ENCODE measurements at regions not wholly inside any gene's neighbourhood (a gene's known extent, or its start where the extent isn't known, plus 50 kb on each side); places are given as distances from the start of the nearest gene placed in this dataset.

DNA sequence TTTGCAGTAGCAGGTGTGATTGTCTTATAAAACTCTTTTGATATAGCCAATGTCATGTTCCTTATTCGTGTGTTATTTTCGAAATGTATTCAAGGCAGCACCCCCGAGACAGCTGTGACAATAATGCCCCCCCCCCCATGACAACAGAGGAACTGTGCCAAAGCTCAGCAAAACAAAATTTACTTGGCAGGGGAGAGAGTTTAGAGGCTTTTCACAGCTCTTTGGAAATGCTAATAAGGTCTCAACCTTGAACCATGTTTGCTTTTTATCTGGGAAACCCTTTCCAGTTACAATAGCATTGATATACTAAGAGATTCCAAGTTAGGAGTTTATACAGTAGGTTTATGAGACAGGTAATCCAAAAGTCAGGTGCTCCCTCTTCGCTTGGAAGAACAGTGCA lies 56.4 kb upstream of the USP44 start:
- Histone ChIP-seq H3K9me3 (no peaks in the 10 kb centered on the region), H3K4me3 (no peak overlapping the region), H3K27me3 (no peaks in the 10 kb centered on the region), H3K27ac (peak overlapping the region in 1 of 2 donors; percentile 75), H3K36me3 (no peaks in the 10 kb centered on the region), H3K4me1 (ENCODE audit: insufficient read depth) (peaks cover 5% of the 10 kb centered on the region)
- WGBS, 3 donors: 15 to 36% (median 29%) methylated on average over 4 of the region's 4 CpGs
- intact Hi-C loops (cut with DNase I): no loop called here
- DNase-seq: no peak
- TF ChIP-seq CTCF (IDR thresholded peaks at IDR 0.05) (no peak), POLR2A (IDR thresholded peaks at IDR 0.05) (no peak), EP300 (IDR thresholded peaks at IDR 0.05) (no peak)

DNA sequence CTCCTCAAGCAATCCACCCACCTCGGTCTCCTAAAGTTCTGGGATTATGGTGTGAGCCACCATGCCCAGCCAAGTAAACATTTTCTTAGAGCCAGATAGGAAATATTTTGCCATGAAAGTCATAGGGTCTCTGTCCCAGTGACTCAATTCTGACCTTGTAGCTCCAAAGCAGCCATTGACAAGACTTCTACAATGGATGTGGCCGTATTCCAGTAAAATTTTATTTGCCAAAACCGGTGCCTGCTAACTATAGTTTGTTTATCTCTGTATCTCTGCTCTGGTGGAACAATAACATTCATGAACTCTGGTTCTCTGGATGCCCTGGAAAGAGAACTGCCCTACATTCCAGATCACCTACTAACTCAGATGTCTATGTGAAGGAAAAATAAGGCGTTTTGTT lies 54.6 kb upstream of the USP44 start:
- TF ChIP-seq EP300 (IDR thresholded peaks at IDR 0.05) (no peak), CTCF (IDR thresholded peaks at IDR 0.05) (no peak), POLR2A (IDR thresholded peaks at IDR 0.05) (no peak)
- H3K27me3 ChIP-seq: no peaks in the 10 kb centered on the region
- peaks cover 5% of the 10 kb centered on the region for H3K4me1 ChIP-seq (ENCODE audit: insufficient read depth)
- no peaks in the 10 kb centered on the region for H3K9me3 ChIP-seq
- H3K4me3 ChIP-seq: no peak overlapping the region
- intact Hi-C loops (cut with DNase I): no loop called here
- DNase-seq: no peak
- 50 to 57% (median 56%) methylated on average over 4 of the region's 4 CpGs for WGBS, 3 donors
- no peaks in the 10 kb centered on the region for H3K36me3 ChIP-seq
- no peak overlapping the region for H3K27ac ChIP-seq

DNA sequence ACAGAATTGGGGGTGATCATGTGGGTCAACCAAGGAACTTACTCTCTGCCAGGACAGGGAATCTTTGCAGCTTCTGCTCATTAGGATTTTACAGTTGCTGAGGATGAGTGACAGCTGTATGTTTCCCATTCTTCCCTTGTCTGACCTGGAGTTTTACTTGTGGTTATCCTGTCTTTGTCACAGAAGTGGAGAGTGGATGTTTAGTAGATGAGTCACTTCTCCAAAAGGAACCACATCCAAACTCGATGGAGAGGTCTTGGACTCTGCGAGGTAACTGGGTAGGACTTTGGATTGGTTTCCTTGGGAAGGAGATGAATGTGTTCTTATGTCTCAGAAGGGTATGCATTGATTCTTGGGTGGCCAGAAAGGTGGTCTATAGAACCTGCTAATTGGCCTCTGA lies 53.8 kb upstream of the USP44 start:
- intact Hi-C loops (cut with DNase I): no loop called here
- H3K36me3 ChIP-seq: no peaks in the 10 kb centered on the region
- DNase-seq: no peak
- H3K9me3 ChIP-seq: no peaks in the 10 kb centered on the region
- TF ChIP-seq CTCF (IDR thresholded peaks at IDR 0.05): no peak
- no peak overlapping the region for H3K27ac ChIP-seq
- H3K4me1 ChIP-seq (ENCODE audit: insufficient read depth): peaks cover 5% of the 10 kb centered on the region
- WGBS, 3 donors: 68 to 71% (median 70%) methylated on average over 2 of the region's 2 CpGs
- H3K27me3 ChIP-seq: no peaks in the 10 kb centered on the region
- H3K4me3 ChIP-seq: no peak overlapping the region

DNA sequence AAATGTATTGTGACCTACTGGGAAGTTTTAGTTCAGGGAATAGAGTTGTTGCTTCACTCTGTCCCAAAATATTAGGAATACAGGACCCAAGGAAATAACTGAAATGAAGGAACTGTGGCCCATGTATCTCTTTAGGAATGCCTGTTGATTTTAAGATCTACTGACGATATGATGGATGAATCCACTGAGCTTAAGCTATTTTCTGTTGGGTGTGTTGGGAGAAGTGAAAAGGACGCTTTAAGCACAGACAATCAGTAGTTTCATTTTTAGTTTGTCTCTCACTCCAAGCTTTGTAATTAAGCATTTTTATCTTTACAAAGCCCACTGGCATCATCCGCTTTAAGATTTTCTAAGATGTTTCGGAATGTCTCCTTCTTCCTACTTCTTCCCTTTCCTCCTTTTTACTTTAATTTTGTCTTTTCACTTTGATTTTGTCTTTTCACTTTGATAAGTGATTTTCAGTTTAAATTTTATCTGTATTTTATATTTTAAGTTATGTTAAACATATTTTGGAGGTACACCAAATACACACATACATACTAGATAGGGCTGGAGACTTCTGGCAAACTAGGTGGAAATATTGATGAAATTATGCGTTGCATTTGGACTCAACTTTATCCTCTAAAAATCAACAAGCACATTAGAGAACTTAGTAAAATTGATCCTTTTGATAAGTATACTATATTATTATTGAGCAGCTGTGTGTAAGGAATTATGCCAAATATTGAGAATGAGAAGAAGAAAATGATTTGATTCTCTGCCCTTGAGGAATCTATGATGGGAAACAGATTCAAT lies 52.3 kb upstream of the USP44 start:
- no peak for TF ChIP-seq EP300 (IDR thresholded peaks at IDR 0.05)
- TF ChIP-seq CTCF (IDR thresholded peaks at IDR 0.05): no peak
- TF ChIP-seq POLR2A (IDR thresholded peaks at IDR 0.05): no peak
- 57 to 68% (median 64%) methylated on average over 5 of the region's 5 CpGs for WGBS, 3 donors
- DNase-seq: no peak

More for the DNA sequence above, 52.3 kb upstream of the USP44 start:
- no peak overlapping the region for H3K27ac ChIP-seq
- H3K27me3 ChIP-seq: no peaks in the 10 kb centered on the region
- no peaks in the 10 kb centered on the region for H3K36me3 ChIP-seq
- peaks cover 5% of the 10 kb centered on the region for H3K4me1 ChIP-seq (ENCODE audit: insufficient read depth)
- H3K4me3 ChIP-seq: no peak overlapping the region
- intact Hi-C loops (cut with DNase I): no loop called here
- no peaks in the 10 kb centered on the region for H3K9me3 ChIP-seq

Measured in ovary (tissue), 7 donors.